Hematopoietic multipotent progenitor cell treated with erythropoietin and hydrocortisone succinate and interleukin-3 and kit ligand, for 15 days (in vitro differentiated cells): ENCODE measurements at regions not wholly inside any gene's neighbourhood (a gene's known extent, or its start where the extent isn't known, plus 50 kb on each side); places are given as distances from the start of the nearest gene placed in this dataset.
"Not testable (repeated sequence)": the region's sequence is repeated elsewhere in the genome, so short reads cannot be mapped to it uniquely, and the experiment has no call there.

Experiments
- DNase-seq: peaks from one replicate; pipeline ENCODE4 v3.0.0-alpha.2; 2015; ENCODE audit warnings: low spot score

- DNase-seq, result no peak
Observed at GRCh38 chr4:26208237-26208994, 112.4 kb upstream of the RBPJ start.

- DNase-seq, result not testable (repeated sequence)
Observed at GRCh38 chr4:26209378-26209777, 111.4 kb upstream of the RBPJ start.

DNA sequence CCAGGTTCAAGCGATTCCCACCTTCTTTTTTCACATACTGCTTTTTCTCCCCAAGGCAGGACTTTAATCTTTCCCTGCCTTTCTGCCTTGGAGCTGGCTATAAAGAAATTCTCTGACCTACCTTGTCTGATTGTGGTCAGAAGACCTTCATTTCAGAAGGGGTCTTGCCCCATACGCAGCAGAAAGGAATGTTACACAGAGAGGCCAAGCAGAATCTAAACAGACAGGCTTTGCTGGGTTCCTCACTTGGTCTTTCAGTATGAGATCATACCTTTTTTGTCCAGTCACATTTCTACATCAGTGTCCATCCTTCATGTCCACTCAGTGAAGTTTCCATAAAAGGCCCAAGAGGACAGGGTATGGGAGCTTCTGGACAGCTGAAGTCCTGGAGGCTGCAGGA is 108.3 kb upstream of the RBPJ start:
- no peak for DNase-seq

GRCh38 chr4:26213317-26213716 is 107.5 kb upstream of the RBPJ start:
- no peak for DNase-seq

GRCh38 chr4:26214994-26215393 is 105.8 kb upstream of the RBPJ start:
- no peak for DNase-seq

DNA sequence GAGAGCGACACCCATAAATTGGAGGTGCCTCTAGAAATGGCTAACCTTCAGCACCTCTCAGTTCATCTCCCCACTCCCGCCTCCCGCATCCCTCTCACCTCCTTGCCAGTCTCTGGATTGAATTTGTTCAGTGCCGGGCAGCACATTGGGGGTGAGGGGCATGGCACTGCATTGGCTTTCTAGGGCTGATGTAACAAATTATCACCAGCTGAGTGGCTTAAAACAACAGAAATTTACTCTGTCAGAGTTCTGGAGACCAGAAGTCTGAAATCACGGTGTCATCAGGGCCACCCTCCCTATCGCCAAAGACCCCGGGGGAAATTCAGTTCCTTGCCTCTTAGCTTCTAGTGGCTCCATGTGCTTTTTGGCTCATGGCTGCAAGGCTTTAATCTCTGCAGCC is 105.1 kb upstream of the RBPJ start:
- no peak for DNase-seq

DNA sequence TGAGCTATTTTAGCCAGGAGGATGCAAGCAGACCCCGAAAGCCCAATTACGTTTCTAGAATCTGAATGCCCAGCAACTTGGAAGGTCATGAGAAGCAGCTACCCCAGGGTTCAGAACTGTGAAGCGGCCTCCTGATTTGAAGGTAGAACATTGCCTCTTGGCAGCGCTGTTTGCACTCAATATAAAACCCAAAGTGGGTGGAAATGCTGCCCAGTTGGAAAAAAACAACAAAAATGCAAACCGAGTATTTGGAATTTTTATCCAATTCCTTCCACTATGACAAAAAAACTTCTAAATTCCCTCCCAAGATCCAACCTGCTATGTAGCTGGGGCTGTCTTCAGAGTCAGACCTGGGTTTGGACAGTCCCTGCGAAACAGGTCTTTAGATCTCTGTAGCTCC is 103.3 kb upstream of the RBPJ start:
- DNase-seq, result no peak

DNA sequence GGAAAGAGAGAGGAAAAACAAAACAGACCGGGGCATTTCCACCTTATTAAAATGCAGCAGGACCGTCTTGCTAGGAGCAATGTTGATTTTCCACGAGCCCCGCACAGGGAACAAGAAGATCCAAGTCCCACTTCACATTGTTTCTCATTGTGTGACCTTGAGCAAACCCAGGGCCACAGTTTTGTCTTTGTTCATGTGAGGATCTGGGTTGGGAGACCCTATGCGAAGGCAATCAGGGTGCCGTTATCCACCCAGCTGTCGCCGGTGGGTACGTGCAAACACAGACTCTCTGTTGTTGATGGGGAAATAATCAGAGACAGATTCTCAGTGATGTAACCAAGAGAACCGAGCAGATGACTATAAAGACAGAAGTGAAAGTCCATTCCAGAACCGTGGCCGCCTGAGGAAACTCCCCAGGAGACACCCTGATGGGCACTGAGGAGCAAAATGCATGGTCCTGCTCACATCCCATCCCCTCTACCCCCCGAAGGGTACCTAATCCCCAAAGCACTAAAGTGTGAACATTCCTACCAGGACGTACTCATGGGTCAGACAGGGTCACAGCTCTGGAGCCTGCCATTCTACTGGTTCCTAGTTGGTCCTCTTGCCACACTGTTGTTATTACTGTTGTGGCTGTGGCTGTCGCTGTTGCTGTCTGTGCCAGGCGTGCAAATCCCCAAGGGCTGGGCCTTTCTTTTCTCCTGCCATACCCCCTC is 102.7 kb upstream of the RBPJ start:
- DNase-seq, result no peak

GRCh38 chr4:26218677-26219605 is 101.9 kb upstream of the RBPJ start:
- DNase-seq, result no peak

DNA sequence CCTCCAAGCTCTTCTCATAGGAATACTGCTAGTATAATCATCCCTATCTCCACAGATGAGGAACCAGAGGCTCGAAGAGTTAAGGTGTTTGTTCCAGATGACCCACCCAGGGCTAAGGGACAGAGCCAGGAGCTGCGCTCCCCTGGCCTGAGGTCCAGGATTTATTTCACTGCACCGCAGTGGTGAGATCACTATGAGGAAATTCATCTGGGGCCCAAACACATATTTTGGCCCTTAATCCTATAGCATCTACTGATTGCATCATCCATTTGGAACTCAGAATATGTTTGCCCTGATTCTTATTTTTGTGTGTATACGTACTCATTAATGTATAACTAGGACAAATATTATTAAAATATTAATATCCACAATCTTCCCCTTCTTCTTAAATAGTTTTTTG is 100.1 kb upstream of the RBPJ start:
- no peak for DNase-seq

- DNase-seq, result no peak
Observed at GRCh38 chr4:26223155-26223554, 97.7 kb upstream of the RBPJ start.

DNA sequence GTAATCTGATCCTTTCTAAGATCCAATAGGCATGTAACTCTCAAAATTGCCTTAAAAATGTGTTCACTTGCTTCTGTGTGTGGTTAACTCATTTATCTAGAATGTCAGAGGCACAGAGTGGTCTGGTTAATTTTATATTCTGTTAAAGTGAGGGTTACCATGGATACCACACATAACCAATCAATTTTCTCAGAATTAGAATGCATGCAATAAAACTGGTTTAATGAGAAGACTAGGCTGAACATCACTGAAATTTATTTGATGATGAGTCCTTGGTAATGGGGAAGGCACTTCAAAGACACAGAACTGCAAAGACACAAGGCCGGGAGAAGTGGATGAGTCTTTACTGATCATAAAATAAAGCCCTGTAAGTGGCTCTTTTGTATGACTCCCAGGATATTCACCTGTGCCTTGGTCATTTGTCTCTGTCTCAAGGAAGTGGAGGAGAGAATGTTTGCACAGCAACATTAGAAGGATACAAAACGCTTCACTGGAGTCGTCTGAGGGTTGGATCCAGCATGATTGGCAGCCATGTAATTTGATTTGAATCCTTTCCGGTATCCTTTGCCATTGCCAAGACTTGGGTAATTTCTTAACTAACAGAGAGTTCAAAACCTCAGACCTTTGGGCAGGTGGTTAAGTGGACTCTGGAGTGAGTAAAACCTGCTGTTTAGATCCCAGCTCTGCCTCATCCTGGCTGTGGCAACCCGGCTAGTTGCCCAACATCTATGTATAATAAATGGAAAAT is 94.0 kb upstream of the RBPJ start:
- no peak for DNase-seq

DNA sequence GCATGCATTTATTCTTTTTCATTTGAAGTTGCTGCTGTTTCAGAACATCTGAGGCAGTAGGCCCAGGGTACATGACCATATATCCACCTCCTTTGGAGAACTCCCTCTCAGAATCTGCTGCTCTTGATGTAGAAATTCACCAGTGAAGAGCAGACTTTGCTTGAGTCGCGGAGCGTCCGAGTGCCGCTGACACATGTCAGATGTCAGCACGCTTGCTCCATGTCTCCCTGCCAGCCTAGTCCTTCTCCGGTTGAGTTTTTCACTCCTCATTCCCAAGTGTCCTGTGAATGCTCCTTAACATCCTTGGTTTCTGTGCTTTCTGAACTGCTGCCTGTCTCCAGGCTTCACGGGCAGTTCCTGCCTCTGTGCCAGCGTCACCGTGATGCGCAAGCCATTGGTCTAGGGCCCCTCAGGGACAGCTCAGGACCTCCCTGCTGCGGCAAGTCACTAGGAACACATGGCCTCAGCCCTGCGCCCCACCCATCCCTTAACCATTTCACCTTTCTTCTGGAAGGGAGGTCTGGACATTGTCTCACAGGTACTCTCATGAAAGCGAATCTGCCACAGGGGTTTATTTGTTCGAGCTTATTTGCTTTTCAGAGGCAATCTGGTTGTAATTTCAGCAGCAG is 93.1 kb upstream of the RBPJ start:
- no peak for DNase-seq

GRCh38 chr4:26228883-26229282 is 91.9 kb upstream of the RBPJ start:
- no peak for DNase-seq

DNA sequence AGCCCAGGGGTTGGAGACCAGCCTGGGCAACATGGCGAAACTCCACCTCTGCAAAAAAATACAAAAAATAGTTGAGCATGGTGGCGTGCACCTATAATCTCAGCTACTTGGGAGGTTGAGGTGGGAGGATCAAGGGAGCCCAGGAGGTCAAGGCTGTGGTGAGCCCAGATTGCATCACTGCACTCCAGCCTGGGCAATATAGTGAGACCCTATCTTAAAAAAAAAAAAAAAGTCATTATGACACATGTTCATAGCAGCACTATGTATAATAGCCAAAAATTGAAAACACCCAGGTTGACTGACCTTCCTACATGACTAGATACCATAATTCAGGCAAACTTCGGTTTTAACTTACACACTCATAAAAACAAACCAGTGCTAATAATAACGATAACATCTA is 90.8 kb upstream of the RBPJ start:
- no peak for DNase-seq

GRCh38 chr4:26233350-26233749 is 87.5 kb upstream of the RBPJ start:
- no peak for DNase-seq

DNA sequence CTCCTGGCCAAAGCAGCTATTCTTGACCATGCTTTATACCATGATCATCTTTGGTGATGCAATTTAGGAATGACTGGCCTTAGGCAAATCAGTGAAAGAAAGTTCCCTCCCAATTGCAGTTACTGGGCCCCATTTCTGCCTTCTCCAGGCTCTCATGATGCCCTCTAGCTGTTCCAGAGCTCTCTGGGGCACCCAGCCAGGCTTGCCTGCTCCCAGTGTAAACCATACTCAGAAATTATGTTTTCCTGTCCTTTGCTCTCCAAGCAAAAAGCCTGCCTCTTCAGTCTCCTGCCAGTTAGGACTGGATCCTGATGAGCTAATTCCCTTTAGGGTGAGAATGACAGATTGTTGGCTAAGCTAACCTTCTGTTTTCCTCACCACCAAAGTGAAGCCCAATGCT is 85.3 kb upstream of the RBPJ start:
- DNase-seq, result no peak

DNA sequence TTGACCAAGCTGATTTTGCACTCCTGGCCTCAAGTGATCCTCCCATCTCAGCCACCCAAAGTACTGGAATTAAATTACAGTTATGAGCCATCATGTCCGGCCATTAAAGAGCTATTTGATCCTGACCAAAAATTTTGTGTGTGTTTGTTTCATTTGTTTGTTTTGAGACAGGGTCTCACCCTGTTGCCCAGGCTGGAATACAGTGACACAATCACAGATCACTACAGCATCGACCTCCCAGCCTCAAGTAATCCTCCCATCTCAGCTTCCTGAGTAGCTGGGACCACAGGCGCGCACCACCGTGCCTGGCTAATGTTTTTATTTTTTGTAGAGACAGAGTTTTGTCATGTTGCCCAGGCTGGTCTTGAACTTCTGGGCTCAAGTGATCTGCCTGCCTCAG is 82.9 kb upstream of the RBPJ start:
- DNase-seq, result no peak

DNA sequence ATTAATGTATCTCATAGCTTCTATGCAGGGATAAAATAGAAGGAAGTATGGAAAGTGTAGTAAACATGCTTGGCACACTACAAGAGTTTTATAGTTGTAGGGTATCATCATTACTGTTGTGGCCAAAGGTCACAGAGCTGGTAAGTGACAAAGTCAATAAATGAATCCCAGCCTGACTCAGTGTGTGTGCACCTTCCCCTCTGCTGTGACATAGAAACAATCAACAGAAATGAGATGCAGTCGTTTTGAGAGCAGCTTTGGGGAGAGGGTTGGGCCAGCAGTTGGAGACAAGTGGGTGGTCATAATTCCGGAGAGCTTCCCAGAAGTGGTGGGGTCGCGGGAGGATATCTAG is 82.4 kb upstream of the RBPJ start:
- DNase-seq, result no peak

- DNase-seq, result no peak
Observed at GRCh38 chr4:26238778-26239679, 81.8 kb upstream of the RBPJ start.

DNA sequence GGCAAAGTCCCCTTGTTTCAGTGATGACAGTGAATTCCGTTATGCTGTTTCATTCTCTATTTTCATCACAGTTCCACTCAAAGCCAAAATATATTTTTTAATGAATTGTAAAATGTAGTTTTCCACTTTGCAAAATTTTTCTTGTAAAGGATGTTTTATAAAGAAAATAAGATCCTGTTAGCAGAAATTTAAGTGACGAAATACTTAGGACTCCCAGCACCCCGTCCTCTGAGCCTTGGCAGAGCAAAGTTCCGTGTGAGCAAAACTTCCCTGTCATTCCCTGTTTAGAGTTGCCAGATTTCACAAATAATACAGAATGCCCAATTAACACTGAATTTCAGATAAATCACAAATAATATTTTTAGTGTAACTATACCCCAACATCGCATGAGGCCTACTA is 81.0 kb upstream of the RBPJ start:
- no peak for DNase-seq
